Panc1 (cell line): ENCODE measurements at regions not wholly inside any gene's neighbourhood (a gene's known extent, or its start where the extent isn't known, plus 50 kb on each side); places are given as distances from the start of the nearest gene placed in this dataset.

Experiments used
- ATAC-seq: fragments of 200-7000 bp; cut with Tn5 transposase; 2 replicates; pipeline ENCODE4 v1.9.1; 2020; ENCODE audit warnings: mild to moderate bottlenecking, moderate library complexity
- BruUV-seq: library from RNA; stranded (reverse); fragments of 400-500 nt; replicated peaks from 2 replicates; lab custom pipeline; 2021; lab: Mats Ljungman, UMichigan
- CTCF ChIA-PET: fragments of 300-600 bp; sonication (Branson Sonifier 250); formaldehyde crosslinking; loops from one replicate; lab custom pipeline; 2022; ENCODE audit warnings: antibody characterized with exemption; lab: Charles Lee
- POLR2A ChIA-PET: fragments of 300-600 bp; sonication (Branson Sonifier 250); formaldehyde crosslinking; loops from one replicate; lab custom pipeline; 2022; ENCODE audit warnings: antibody characterized with exemption; lab: Charles Lee
- DNase-seq: peaks from one replicate; pipeline ENCODE4 v3.0.0-alpha.2; 2010; ENCODE audit warnings: low read depth, low spot score
- H3K27ac ChIP-seq: 2 replicates; pipeline ENCODE4 v1.5.1; 2011; ENCODE audit warnings: mild to moderate bottlenecking, low read length, inconsistent platforms
- H3K27me3 ChIP-seq: fragments of 200-500 bp; sonication (Bioruptor generic); 2 replicates; pipeline ENCODE4 v1.6.0; 2014; ENCODE audit warnings: low read length, inconsistent platforms; ENCODE audit not compliant: control insufficient read depth, insufficient read depth
- H3K36me3 ChIP-seq: fragments of 200-500 bp; sonication (Bioruptor generic); 2 replicates; pipeline ENCODE4 v1.5.1; 2014; ENCODE audit warnings: inconsistent platforms, mild to moderate bottlenecking, low read length, moderate library complexity; ENCODE audit not compliant: control insufficient read depth, insufficient read depth
- H3K4me1 ChIP-seq: 2 replicates; pipeline ENCODE4 v1.5.1; 2011; ENCODE audit warnings: inconsistent platforms, mild to moderate bottlenecking, low read length, moderate library complexity; ENCODE audit not compliant: control insufficient read depth, insufficient read depth
- H3K4me3 ChIP-seq, 2 experiments: 2 replicates each; pipeline ENCODE4 v1.5.1; 2011 to 2012; ENCODE audit warnings: low read depth in 2 of 2, low read length in 2 of 2, mild to moderate bottlenecking in 2 of 2, inconsistent platforms in 1 of 2, moderate library complexity in 1 of 2
- H3K9me3 ChIP-seq: fragments of 200-500 bp; sonication (Bioruptor generic); 2 replicates; pipeline ENCODE4 v1.5.1; 2014; ENCODE audit warnings: low read depth, mild to moderate bottlenecking, inconsistent platforms, low read length, moderate library complexity; ENCODE audit not compliant: control insufficient read depth, insufficient read depth
- POLR2AphosphoS5 ChIP-seq: IDR thresholded peaks from 2 replicates; pipeline ENCODE4 v1.6.1; 2012; ENCODE audit warnings: mild to moderate bottlenecking, low read depth, low read length, moderate library complexity
- SIN3A ChIP-seq: IDR thresholded peaks from 2 replicates; pipeline ENCODE4 v1.6.1; 2012; ENCODE audit warnings: low read depth, mild to moderate bottlenecking, low read length, moderate library complexity, borderline replicate concordance; ENCODE audit not compliant: insufficient read depth
- TCF7L2 ChIP-seq: IDR thresholded peaks from 2 replicates; pipeline ENCODE4 v1.6.1; 2011; ENCODE audit warnings: mild to moderate bottlenecking, low read depth, low read length, inconsistent platforms
- in situ Hi-C: cut with HindIII; loops from 2 replicates; pipeline ENCODE4 v1.10.0; 2016; ENCODE audit warnings: low sequenced_read_pairs, low pct_unique_long_range_greater_than_20kb
- intact Hi-C: fragments of 100-400 bp; cut with micrococcal nuclease; formaldehyde crosslinking; loops from one replicate; pipeline ENCODE4 v1.10.0; 2022; ENCODE audit not compliant: unreplicated experiment
- TF ChIP-seq, protein P1 (sequence below): fragments of 450-650 bp; IDR thresholded peaks from 2 replicates; pipeline ENCODE4 v1.5.1; 2017; ENCODE audit warnings: mild to moderate bottlenecking
- TF ChIP-seq, protein P2 (sequence below), 2 experiments: IDR thresholded peaks; 2 replicates each; pipeline ENCODE4 v1.6.1; 2011 to 2012; ENCODE audit warnings: low read depth in 2 of 2, control low read depth in 1 of 2, low read length in 1 of 2, mild to moderate bottlenecking in 1 of 2, moderate library complexity in 1 of 2; ENCODE audit not compliant: insufficient read depth in 1 of 2

DNA sequence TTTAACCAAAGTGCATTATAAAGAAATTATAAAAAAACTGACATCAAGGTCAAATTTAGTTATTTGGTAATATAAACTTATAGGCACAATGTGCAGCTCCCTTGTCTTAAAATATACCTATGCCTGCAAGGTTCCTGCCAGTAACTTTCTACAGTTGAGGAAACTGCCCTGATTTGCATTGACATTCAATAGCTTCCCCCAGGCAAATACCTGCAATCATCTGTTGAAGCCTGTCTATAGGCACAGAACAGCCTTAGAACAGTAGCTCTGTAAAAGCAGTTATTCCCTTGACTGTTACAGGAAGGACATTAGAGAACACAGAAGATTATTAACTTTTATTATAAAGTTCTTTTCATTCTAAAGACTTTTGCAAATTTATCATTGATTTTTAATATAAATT, 1239.5 kb downstream of the PCDH9 start:
- Histone ChIP-seq H3K27me3 (no peaks in the 10 kb centered on the region), H3K27ac (no peak overlapping the region), H3K36me3 (no peaks in the 10 kb centered on the region), H3K4me3 (no peak overlapping the region), H3K4me1 (no peaks in the 10 kb centered on the region), H3K9me3 (no peaks in the 10 kb centered on the region)
- in situ Hi-C loops, result no loop called here
- no TSS peak for BruUV-seq
- ATAC-seq, result no peak
- CTCF ChIA-PET, result no interaction called here
- intact Hi-C loops, result no loop called here
- TF ChIP-seq TCF7L2 (no peak), POLR2AphosphoS5 (no peak), SIN3A (no peak)
- TF ChIP-seq, protein P1, sequence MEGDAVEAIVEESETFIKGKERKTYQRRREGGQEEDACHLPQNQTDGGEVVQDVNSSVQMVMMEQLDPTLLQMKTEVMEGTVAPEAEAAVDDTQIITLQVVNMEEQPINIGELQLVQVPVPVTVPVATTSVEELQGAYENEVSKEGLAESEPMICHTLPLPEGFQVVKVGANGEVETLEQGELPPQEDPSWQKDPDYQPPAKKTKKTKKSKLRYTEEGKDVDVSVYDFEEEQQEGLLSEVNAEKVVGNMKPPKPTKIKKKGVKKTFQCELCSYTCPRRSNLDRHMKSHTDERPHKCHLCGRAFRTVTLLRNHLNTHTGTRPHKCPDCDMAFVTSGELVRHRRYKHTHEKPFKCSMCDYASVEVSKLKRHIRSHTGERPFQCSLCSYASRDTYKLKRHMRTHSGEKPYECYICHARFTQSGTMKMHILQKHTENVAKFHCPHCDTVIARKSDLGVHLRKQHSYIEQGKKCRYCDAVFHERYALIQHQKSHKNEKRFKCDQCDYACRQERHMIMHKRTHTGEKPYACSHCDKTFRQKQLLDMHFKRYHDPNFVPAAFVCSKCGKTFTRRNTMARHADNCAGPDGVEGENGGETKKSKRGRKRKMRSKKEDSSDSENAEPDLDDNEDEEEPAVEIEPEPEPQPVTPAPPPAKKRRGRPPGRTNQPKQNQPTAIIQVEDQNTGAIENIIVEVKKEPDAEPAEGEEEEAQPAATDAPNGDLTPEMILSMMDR, result no peak
- TF ChIP-seq, protein P2, sequence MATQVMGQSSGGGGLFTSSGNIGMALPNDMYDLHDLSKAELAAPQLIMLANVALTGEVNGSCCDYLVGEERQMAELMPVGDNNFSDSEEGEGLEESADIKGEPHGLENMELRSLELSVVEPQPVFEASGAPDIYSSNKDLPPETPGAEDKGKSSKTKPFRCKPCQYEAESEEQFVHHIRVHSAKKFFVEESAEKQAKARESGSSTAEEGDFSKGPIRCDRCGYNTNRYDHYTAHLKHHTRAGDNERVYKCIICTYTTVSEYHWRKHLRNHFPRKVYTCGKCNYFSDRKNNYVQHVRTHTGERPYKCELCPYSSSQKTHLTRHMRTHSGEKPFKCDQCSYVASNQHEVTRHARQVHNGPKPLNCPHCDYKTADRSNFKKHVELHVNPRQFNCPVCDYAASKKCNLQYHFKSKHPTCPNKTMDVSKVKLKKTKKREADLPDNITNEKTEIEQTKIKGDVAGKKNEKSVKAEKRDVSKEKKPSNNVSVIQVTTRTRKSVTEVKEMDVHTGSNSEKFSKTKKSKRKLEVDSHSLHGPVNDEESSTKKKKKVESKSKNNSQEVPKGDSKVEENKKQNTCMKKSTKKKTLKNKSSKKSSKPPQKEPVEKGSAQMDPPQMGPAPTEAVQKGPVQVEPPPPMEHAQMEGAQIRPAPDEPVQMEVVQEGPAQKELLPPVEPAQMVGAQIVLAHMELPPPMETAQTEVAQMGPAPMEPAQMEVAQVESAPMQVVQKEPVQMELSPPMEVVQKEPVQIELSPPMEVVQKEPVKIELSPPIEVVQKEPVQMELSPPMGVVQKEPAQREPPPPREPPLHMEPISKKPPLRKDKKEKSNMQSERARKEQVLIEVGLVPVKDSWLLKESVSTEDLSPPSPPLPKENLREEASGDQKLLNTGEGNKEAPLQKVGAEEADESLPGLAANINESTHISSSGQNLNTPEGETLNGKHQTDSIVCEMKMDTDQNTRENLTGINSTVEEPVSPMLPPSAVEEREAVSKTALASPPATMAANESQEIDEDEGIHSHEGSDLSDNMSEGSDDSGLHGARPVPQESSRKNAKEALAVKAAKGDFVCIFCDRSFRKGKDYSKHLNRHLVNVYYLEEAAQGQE (IDR thresholded peaks at IDR 0.05; ENCODE audit: insufficient read depth in 1 of 2, low read depth in 2 of 2, low read length in 1 of 2), result no peak
- POLR2A ChIA-PET, result no interaction called here
- no peak for DNase-seq

DNA sequence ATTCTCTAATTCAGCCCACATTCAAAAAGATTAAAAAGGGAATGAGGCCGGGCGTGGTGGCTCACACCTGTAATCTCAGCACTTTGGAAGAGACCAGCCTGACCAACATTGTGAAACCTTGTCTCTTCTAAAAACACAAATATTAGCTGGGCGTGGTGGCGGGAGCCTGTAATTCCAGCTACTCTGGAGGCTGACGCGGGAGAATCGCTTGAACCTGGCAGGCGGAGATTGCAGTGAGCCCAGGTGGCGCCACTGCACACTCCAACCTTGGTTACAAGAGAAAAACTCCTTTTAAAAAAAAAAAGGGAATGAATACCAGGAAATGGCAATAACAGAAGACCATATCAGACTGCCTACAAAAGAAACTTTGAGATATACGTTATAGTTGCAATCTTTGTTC, 1244.5 kb downstream of the PCDH9 start:
- no peak overlapping the region for H3K4me3 ChIP-seq
- ATAC-seq (no peak), DNase-seq (no peak)
- H3K9me3 ChIP-seq, result no peaks in the 10 kb centered on the region
- no peak for TF ChIP-seq TCF7L2
- TF ChIP-seq POLR2AphosphoS5, result no peak
- TF ChIP-seq, protein P1, result peak; percentile 37
- no peak for TF ChIP-seq SIN3A
- TF ChIP-seq, protein P2 (IDR thresholded peaks at IDR 0.05; ENCODE audit: insufficient read depth in 1 of 2, low read depth in 2 of 2, low read length in 1 of 2), result no peak
- H3K27me3 ChIP-seq, result no peaks in the 10 kb centered on the region
- no peaks in the 10 kb centered on the region for H3K4me1 ChIP-seq
- ChIA-PET POLR2A (no interaction called here), CTCF (no interaction called here)
- intact Hi-C loops (no loop called here), in situ Hi-C loops (no loop called here)
- no peaks in the 10 kb centered on the region for H3K36me3 ChIP-seq
- BruUV-seq, result no TSS peak
- H3K27ac ChIP-seq, result no peak overlapping the region
